HG02970 (cell line): ENCODE measurements at regions not wholly inside any gene's neighbourhood (a gene's known extent, or its start where the extent isn't known, plus 50 kb on each side); places are given as distances from the start of the nearest gene placed in this dataset.

Source experiments
- ATAC-seq: cut with Tn5 transposase; IDR thresholded peaks from one replicate; pipeline ENCODE4 v1.9.1; 2021; ENCODE audit warnings: mild to moderate bottlenecking, moderate library complexity, moderate number of reproducible peaks; ENCODE audit not compliant: unreplicated experiment, low FRiP score

- no peak for ATAC-seq
Observed at GRCh38 chr22:49149721-49150608, 677.7 kb downstream of the BRD1 start.

DNA sequence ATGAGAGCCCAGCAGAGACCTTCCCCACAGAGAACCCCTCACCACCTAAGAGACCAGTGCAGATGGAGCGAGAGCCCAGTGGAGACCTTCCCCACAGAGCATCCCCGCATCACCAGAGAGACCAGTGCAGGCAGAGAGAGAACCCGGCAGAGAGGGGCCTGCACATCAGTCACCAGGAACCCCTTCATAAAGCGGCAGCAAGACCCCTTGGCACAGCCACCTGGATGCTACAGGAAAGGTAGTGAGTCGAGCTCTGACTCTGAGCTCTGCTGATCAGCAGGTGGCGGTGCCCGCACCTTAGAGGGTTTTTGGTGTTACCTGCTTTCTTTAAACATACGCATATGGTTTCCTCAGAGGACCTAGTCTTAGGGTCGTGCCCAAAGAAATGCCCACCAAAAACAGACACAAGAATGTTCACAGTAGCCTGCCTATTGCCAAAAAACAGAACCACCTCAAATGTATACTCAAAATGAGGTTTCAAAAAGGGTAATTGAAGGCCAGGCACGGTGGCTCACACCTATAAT, 678.7 kb downstream of the BRD1 start:
- ATAC-seq, result no peak

GRCh38 chr22:49147617-49148175, 680.0 kb downstream of the BRD1 start:
- ATAC-seq, result no peak

DNA sequence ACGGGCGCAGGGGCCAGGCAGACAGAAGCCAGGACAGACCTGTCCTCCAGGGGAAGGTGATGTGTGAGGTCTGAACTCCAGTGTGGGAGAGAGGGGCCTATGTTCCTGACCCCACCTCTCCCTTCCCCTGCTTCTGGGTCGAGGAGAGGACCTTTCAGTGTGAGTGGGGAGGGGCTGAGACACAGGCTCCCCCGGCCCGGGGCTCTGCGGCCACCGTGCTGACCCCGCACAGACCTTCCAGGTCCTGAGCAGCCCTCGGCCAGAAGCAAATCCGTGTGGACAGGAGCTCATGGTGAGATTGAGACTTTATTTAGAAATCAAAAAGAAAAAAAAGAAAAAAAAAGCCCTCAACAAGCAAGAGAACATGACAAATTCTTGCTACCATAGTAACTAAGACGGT, 680.5 kb downstream of the BRD1 start:
- ATAC-seq, result no peak

DNA sequence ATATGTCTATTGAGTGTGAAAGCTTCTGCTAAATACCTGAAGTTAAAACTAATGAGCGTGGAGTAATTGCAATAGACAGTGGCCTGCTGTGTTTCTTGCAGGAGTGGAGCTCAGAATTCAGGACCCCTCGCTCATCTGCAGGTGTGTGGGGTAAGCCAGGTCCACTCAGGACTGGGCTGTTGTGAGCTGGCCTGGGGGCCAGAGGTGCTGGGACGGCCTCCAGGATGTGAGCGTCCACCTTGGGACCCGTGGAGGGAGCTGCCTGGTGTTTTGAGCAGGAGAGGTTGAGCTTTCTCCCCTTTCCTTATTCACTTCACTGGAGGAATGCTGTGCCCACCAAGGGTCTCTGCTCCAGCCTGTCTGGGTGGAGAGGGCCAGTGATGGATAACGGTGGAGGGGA, 681.2 kb downstream of the BRD1 start:
- no peak for ATAC-seq

GRCh38 chr22:49143812-49144211, 683.9 kb downstream of the BRD1 start:
- ATAC-seq, result no peak

- ATAC-seq, result no peak
Observed at GRCh38 chr22:49142891-49143290, 684.8 kb downstream of the BRD1 start.

DNA sequence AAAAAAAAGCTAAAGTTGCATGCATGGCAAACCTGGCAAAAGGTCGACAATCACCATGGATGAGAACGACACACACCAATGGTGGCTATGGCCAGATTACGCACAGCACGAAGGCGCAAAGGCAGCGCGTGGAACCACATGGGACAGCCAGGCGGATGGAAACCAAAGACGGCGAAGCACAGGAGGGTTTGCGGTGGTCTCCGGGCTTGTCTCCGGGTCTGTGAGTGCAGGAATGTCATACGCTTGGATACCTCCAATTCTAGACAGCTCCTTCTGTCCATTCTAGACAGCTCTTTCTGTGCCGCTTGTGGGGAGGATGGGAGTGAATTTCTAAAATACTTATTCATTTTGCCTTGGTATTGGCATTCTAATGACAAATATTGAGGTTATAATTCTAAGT, 685.4 kb downstream of the BRD1 start:
- no peak for ATAC-seq

DNA sequence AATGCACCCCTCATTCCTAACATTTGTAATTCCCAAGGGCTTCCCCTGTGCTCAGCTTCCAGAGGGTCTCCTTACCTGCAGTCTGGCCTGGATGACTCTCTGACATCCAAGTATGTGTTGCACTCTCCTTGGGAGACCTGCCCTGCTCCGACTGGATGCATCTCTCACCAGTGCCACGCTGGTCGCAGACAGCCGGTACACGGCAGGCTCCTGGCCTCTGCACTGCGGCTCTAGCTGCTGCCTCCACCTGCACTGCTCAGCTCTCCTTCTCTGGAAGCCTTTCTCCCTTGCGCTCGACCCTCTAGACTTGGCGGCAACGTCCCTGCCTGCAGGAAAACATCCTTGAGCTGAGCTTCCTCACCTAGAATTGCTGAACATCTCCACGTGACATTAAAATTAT, 685.9 kb downstream of the BRD1 start:
- no peak for ATAC-seq

DNA sequence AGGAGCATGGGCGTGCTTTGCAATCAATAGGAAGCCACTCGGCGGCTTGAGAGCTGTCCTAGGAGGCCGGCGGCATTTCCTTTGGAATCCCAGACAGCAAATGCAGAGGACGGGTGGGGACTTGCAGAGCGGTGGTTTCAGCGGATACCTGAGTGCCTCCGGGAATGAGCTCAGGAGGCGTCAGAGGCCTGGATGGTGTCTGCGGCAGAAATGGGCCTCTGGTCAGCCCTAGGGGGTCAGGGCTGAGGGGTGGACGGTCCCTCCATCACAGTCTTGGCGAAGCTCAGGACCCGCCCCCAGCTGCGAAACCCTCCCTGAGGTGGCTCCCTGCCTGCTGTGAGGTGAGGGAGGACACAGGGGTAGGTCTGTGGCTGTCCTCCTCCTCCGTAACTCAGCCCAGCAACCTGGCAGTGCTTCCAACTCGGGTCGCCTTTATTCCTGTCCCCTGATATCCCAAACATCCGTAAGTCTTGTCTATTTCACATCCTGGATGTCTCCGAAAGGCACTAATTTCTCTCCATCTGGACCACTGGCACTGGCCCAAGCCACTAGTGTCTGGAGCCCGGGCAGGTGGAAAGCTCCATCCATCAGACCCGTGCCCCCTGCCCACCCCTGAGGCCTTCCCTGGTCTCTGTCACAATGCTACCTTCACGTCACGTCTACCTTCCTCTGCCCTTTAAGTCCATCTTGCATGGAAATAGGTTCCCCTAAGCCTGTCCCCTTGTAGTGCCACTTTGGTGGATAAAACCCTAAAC, 686.6 kb downstream of the BRD1 start:
- ATAC-seq, result no peak

- ATAC-seq, result no peak
Observed at GRCh38 chr22:49139492-49140151, 688.1 kb downstream of the BRD1 start.

DNA sequence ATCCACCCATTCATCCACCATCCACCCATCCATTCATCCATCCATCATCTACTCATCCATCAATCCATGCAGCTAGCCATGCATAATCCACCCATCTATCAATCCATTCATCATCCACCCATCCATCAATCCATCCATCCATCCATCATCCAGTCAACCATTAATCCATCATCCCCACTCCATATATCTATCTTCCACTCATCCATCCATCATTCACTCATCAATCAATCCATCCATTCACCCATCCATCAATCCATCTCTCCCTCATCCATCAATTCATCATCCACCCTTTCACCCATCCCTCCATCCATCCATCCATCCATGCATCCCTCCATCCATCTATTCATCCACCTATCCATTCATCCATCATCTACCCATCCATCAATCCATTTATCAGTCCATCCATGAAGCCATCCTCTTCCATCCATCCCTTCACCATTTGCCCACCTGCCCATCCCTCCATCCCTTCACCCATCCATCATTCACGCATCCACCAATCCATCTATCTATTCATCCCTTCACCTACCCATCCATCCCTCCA, 689.4 kb downstream of the BRD1 start:
- ATAC-seq, result no peak

GRCh38 chr22:49137206-49137840, 690.4 kb downstream of the BRD1 start:
- no peak for ATAC-seq

- ATAC-seq, result no peak
Observed at GRCh38 chr22:49136816-49137180, 690.9 kb downstream of the BRD1 start.

DNA sequence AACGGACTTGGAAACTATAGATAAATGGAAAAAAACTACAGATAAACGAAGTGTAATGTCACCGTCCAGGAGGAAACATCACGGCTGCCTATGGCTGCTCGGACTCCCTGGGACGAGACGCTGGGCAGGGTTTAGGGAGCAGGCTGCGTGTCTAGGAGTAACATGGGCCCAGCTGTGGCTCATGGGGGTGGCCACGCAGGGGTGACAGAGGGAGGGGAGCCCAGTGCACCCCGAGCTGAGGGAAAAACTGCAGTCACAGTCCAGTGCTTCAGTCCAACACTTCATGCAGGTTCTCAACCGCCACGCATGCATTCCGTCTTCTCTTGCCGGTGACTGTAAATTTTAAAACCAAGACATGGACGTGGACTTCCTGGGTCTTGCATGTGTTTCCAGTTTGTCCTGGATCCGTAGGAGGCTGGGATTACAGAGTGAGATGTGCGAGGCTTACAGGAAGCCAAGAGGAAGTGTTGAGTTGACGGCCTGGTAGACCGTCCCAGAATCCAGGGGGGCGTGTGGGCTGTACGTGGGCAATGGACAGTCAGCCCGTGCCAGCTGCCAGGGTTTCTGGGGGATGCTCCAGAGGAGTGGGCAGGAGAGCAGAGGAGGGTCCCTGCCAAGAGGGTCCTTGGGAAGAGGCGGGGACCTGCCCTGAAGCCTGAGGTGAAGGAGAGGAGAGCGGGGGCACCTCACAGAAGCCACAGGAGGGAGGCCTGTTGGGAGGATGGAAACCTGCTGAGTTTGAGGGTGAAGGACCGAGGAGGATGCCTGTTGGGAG, 691.4 kb downstream of the BRD1 start:
- no peak for ATAC-seq

DNA sequence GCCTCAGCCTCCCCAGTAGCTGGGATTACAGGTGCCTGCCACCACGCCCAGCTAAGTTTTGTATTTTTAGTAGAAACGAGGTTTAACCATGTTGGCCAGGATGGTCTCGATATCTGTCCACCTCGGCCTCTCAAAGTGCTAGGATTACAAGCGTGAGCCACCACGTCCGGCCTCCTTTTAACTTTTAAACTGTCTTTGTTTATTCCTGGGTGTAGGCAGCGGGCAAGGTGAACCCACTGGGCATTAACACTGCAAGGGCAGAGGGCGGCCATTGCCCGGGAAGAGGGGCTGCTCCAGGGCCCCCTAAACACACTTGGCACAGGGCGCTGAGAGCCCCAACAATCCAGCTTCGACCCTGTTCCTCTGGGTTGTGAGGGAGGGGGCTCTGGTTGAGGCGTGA, 693.6 kb downstream of the BRD1 start:
- ATAC-seq, result no peak

DNA sequence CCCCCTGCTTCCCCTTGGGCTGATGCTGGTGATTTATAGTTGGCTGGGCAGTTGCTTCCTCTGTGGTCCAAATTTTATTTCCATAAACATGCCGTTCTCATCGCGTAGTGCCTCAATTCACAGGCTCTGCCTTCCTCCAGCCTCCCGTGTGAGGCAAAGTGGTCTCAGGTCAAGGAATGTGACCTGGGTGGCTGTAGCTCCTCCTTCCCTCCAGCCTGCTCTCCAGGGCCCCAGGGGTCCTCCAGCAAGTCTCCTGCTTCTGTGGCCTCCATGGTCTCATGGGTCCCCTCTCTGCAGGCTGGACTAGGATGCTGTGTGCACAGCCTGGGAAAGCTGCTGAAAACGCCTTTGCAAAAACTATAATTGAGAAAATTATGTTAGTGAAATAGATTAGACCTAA, 694.1 kb downstream of the BRD1 start:
- no peak for ATAC-seq

- ATAC-seq, result no peak
Observed at GRCh38 chr22:49132009-49132408, 695.7 kb downstream of the BRD1 start.

DNA sequence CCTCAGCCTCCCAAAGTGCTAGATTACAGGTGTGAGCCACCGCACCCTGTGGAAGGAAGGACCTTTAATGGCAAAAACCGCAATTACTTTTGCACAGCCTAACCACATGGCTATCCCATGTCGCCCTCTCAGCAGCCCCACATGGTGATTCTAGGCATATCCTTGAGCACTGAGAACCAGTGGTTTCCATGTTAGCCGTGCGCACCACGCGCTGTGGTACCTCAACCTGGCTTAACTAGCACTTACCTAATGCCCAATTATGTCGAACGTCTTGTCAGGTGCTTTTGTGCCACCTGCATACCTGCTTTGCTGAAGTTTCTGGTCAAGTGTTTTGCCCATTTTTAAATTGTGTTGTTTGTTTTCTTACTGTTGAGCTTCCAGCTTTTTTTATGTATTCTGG, 697.9 kb downstream of the BRD1 start:
- ATAC-seq, result no peak
